DMS153 treated with DMSO at 0.1 percent for 48 hours (cell line): ENCODE measurements at regions not wholly inside any gene's neighbourhood (a gene's known extent, or its start where the extent isn't known, plus 50 kb on each side); places are given as distances from the start of the nearest gene placed in this dataset.
"Not testable (repeated sequence)": the region's sequence is repeated elsewhere in the genome, so short reads cannot be mapped to it uniquely, and the experiment has no call there.

Source experiments
- DNase-seq: peaks from one replicate; lab custom pipeline; 2025; ENCODE audit not compliant: unreplicated experiment; lab: John Stamatoyannopoulos, UW

GRCh38 chr2:242043538-242044312, 174.2 kb downstream of the RTP5 start:
- DNase-seq, result no peak

GRCh38 chr2:242044313-242044590, 174.7 kb downstream of the RTP5 start:
- no peak for DNase-seq

GRCh38 chr2:242045596-242046144, 176.1 kb downstream of the RTP5 start:
- DNase-seq, result not testable (repeated sequence)

- no peak for DNase-seq
Measured at GRCh38 chr2:242046206-242046826, 176.8 kb downstream of the RTP5 start.

GRCh38 chr2:242047963-242048362, 178.4 kb downstream of the RTP5 start:
- DNase-seq, result no peak

GRCh38 chr2:242048479-242048878, 178.9 kb downstream of the RTP5 start:
- DNase-seq, result no peak

GRCh38 chr2:242049492-242049891, 180.0 kb downstream of the RTP5 start:
- not testable (repeated sequence) for DNase-seq

- no peak for DNase-seq
Measured at GRCh38 chr2:242051463-242051862, 181.9 kb downstream of the RTP5 start.

- DNase-seq, result no peak
Measured at GRCh38 chr2:242052421-242052820, 182.9 kb downstream of the RTP5 start.

- DNase-seq, result no peak
Measured at GRCh38 chr2:242053921-242054320, 184.4 kb downstream of the RTP5 start.

- no peak for DNase-seq
Measured at GRCh38 chr2:242054406-242054805, 184.9 kb downstream of the RTP5 start.

GRCh38 chr2:242054881-242055801, 185.6 kb downstream of the RTP5 start:
- DNase-seq, result no peak

- DNase-seq, result no peak
Measured at GRCh38 chr2:242056026-242056425, 186.5 kb downstream of the RTP5 start.

GRCh38 chr2:242056785-242057184, 187.3 kb downstream of the RTP5 start:
- no peak for DNase-seq

GRCh38 chr2:242057379-242058040, 188.0 kb downstream of the RTP5 start:
- DNase-seq, result no peak

- no peak for DNase-seq
Measured at GRCh38 chr2:242058116-242058680, 188.7 kb downstream of the RTP5 start.

GRCh38 chr2:242059566-242059965, 190.0 kb downstream of the RTP5 start:
- DNase-seq, result no peak

- DNase-seq, result no peak
Measured at GRCh38 chr2:242060212-242060835, 190.8 kb downstream of the RTP5 start.

- not testable (repeated sequence) for DNase-seq
Measured at GRCh38 chr2:242061930-242062329, 192.4 kb downstream of the RTP5 start.

- no peak for DNase-seq
Measured at GRCh38 chr2:242063436-242063835, 193.9 kb downstream of the RTP5 start.
